Right lobe of liver (tissue), 6 donors: ENCODE measurements at regions not wholly inside any gene's neighbourhood (a gene's known extent, or its start where the extent isn't known, plus 50 kb on each side); places are given as distances from the start of the nearest gene placed in this dataset.

Experiments used
- ATAC-seq, 4 donors: fragments of 200-7000 bp; cut with Tn5 transposase; one replicate each; pipeline ENCODE4 v1.9.1; 2020; ENCODE audit warnings: mild to moderate bottlenecking in 4 of 4, moderate library complexity in 4 of 4
- DNase-seq, 3 donors: peaks; one replicate each; pipeline ENCODE4 v3.0.0-alpha.2; 2020
- H3K27ac ChIP-seq, 3 donors: fragments of 200-600 bp; one replicate each; pipeline ENCODE4 v1.8.0; 2022
- H3K27me3 ChIP-seq, 2 donors: fragments of 200-600 bp; one replicate each; pipeline ENCODE4 v1.8.0; 2022
- H3K36me3 ChIP-seq, 4 donors: fragments of 200-600 bp; sonication (generic) in 1 of 4; one replicate each; pipeline versions ENCODE4 v1.5.1 to v1.8.0; 2017 to 2022; ENCODE audit warnings: control low read depth in 1 of 4
- H3K4me1 ChIP-seq, 4 donors: fragments of 200-600 bp; sonication (generic) in 1 of 4; one replicate each; pipeline versions ENCODE4 v1.5.1 to v1.8.0; 2017 to 2022; ENCODE audit warnings: control low read depth in 1 of 4
- H3K4me3 ChIP-seq, 3 donors: fragments of 200-600 bp; one replicate each; pipeline ENCODE4 v1.8.0; 2022
- H3K9me3 ChIP-seq, 4 donors: fragments of 200-600 bp; sonication (generic) in 1 of 4; one replicate each; pipeline versions ENCODE4 v1.5.1 to v1.8.0; 2017 to 2022; ENCODE audit warnings: control low read depth in 1 of 4
- CTCF ChIP-seq, 4 donors: fragments of 200-600 bp in 3 of 4; fragments of 450-650 bp in 1 of 4; IDR thresholded peaks; one replicate each; pipeline versions ENCODE4 v1.5.1 to v1.8.0; 2016 to 2022; ENCODE audit warnings: antibody characterized with exemption in 4 of 4, mild to moderate bottlenecking in 2 of 4
- POLR2A ChIP-seq: fragments of 450-650 bp; IDR thresholded peaks from one replicate; pipeline ENCODE4 v1.6.1; 2017; ENCODE audit warnings: antibody characterized with exemption, mild to moderate bottlenecking
- WGBS: methylation state at CpG from one replicate; pipeline ENCODE4 v1.1.6; 2018; ENCODE audit warnings: low coverage, low lambda C conversion rate; ENCODE audit not compliant: insufficient coverage; ENCODE audit errors: missing lambda C conversion rate; 5-methylcytosine and 5-hydroxymethylcytosine counted together
- intact Hi-C, 2 donors: fragments of 100-400 bp; cut with DNase I; formaldehyde crosslinking; loops; one replicate each; pipeline versions ENCODE4 v1.11.2 to v1.14.1; 2022
- donor health status: DM: no; HTN: yes; CAD: no.
- donor health status: DM: no; HTN: no; CAD: no.
- donor health status: DM: no; HTN: no; CAD: no.
- donor health status: DM: no; HTN: yes; CAD: no.
- donor health status: DM: no; HTN: yes; CAD: no.

- no peaks in the 10 kb centered on the region for H3K27me3 ChIP-seq
- peaks cover 0 to 36% (median 4%) of the 10 kb centered on the region in 4 donors for H3K4me1 ChIP-seq
- WGBS = 32% methylated on average over 2 of the region's 2 CpGs
- intact Hi-C loops = no loop called here
- H3K4me3 ChIP-seq = no peak overlapping the region
- H3K9me3 ChIP-seq = no peaks in the 10 kb centered on the region
- TF ChIP-seq CTCF (IDR thresholded peaks at IDR 0.05) (no peak), POLR2A (peak; percentile 36)
- peak; percentile 94 to 98 (median 96) for ATAC-seq
- peak in 1 of 3 donors; percentile 57 for DNase-seq
- H3K36me3 ChIP-seq = no peaks in the 10 kb centered on the region
- peak overlapping the region; percentile 40 to 95 (median 77) for H3K27ac ChIP-seq
Measured at GRCh38 chr9:82369251-82369945, 380.8 kb downstream of the SPATA31D1 start.

GRCh38 chr9:82375041-82375440 lies 386.5 kb downstream of the SPATA31D1 start:
- DNase-seq = no peak
- no peaks in the 10 kb centered on the region for H3K9me3 ChIP-seq
- H3K27me3 ChIP-seq = no peaks in the 10 kb centered on the region
- H3K4me1 ChIP-seq = peaks cover 0 to 5% (median 2%) of the 10 kb centered on the region in 4 donors
- no peaks in the 10 kb centered on the region for H3K36me3 ChIP-seq
- TF ChIP-seq CTCF (IDR thresholded peaks at IDR 0.05) = no peak
- no peak for TF ChIP-seq POLR2A
- H3K4me3 ChIP-seq = no peak overlapping the region
- intact Hi-C loops = no loop called here
- no peak for ATAC-seq
- no peak overlapping the region for H3K27ac ChIP-seq
- 70% methylated on average over 2 of the region's 2 CpGs for WGBS

GRCh38 chr9:82376677-82377232 lies 388.2 kb downstream of the SPATA31D1 start:
- TF ChIP-seq CTCF (IDR thresholded peaks at IDR 0.05) (no peak), POLR2A (no peak)
- H3K36me3 ChIP-seq = no peaks in the 10 kb centered on the region
- WGBS = 10% methylated on average over 2 of the region's 4 CpGs
- no peaks in the 10 kb centered on the region for H3K9me3 ChIP-seq
- intact Hi-C loops = no loop called here
- H3K27ac ChIP-seq = no peak overlapping the region
- no peaks in the 10 kb centered on the region for H3K27me3 ChIP-seq
- no peak overlapping the region for H3K4me3 ChIP-seq
- DNase-seq (peak in 1 of 3 donors; percentile 24), ATAC-seq (peak in 3 of 4 donors; percentile 60 to 83 (median 63))
- no peaks in the 10 kb centered on the region for H3K4me1 ChIP-seq

GRCh38 chr9:82382887-82383616 lies 394.5 kb downstream of the SPATA31D1 start:
- Histone ChIP-seq H3K27ac (no peak overlapping the region), H3K4me1 (no peaks in the 10 kb centered on the region), H3K4me3 (no peak overlapping the region), H3K36me3 (no peaks in the 10 kb centered on the region), H3K9me3 (no peaks in the 10 kb centered on the region), H3K27me3 (no peaks in the 10 kb centered on the region)
- intact Hi-C loops = no loop called here
- no peak for DNase-seq
- WGBS = 77% methylated on average over 6 of the region's 6 CpGs
- TF ChIP-seq CTCF (IDR thresholded peaks at IDR 0.05) = no peak
- no peak for TF ChIP-seq POLR2A
- ATAC-seq = no peak
